ENCODE measurements at regions not wholly inside any gene's neighbourhood (a gene's known extent, or its start where the extent isn't known, plus 50 kb on each side); places are given as distances from the start of the nearest gene placed in this dataset.

- TF ChIP-seq CTCF (IDR thresholded peaks at IDR 0.05) = no peak
- no peak for TF ChIP-seq BHLHE40 (IDR thresholded peaks at IDR 0.05; ENCODE audit: low read depth, low read length)
- no peak for TF ChIP-seq MAX (IDR thresholded peaks at IDR 0.05)
- TF ChIP-seq POLR2A (IDR thresholded peaks at IDR 0.05; ENCODE audit: low read length) = no peak
- TF ChIP-seq EHMT2 (IDR thresholded peaks at IDR 0.05; ENCODE audit: low read depth) = no peak
- TF ChIP-seq HMGXB4 (CRISPR knock-in tag; IDR thresholded peaks at IDR 0.05; ENCODE audit: borderline replicate concordance) = no peak
- TF ChIP-seq ZFP36 (IDR thresholded peaks at IDR 0.05; ENCODE audit: borderline replicate concordance, partially characterized antibody) = no peak
- no peak for TF ChIP-seq MYC (IDR thresholded peaks at IDR 0.05; ENCODE audit: borderline replicate concordance, low read length)
- TF ChIP-seq RNF2 (IDR thresholded peaks at IDR 0.05; ENCODE audit: borderline replicate concordance, low read depth) = no peak
- no peak for TF ChIP-seq CEBPB (IDR thresholded peaks at IDR 0.05)
- no peak for TF ChIP-seq HDAC2 (IDR thresholded peaks at IDR 0.05)
- TF ChIP-seq ZNF302 (CRISPR knock-in tag; IDR thresholded peaks at IDR 0.05) = no peak
- TF ChIP-seq SREBF2 (IDR thresholded peaks at IDR 0.05) = no peak
- no peak for TF ChIP-seq EP300 (IDR thresholded peaks at IDR 0.05)
These were observed 546.9 kb downstream of the MATN1 start for GRCh38 chr1:30176477-30176876.
